Smooth muscle cell (in vitro differentiated cells): ENCODE measurements at regions not wholly inside any gene's neighbourhood (a gene's known extent, or its start where the extent isn't known, plus 50 kb on each side); places are given as distances from the start of the nearest gene placed in this dataset.

ENCODE experiments used
- DNase-seq: peaks from one replicate; lab custom pipeline; 2025; ENCODE audit not compliant: unreplicated experiment; lab: John Stamatoyannopoulos, UW
- H2AFZ ChIP-seq: fragments of 200-600 bp; sonication (generic); 2 replicates; pipeline ENCODE4 v1.6.0; 2016; ENCODE audit warnings: antibody characterized with exemption, low read depth, mild to moderate bottlenecking
- H3F3A ChIP-seq: fragments of 200-600 bp; sonication (generic); 2 replicates; pipeline ENCODE4 v1.6.0; 2017; ENCODE audit warnings: antibody characterized with exemption, low read depth
- H3K27ac ChIP-seq: fragments of 200-600 bp; sonication (generic); 2 replicates; pipeline ENCODE4 v1.5.1; 2016; ENCODE audit warnings: low read depth, mild to moderate bottlenecking
- H3K27me3 ChIP-seq: fragments of 200-600 bp; sonication (generic); 2 replicates; pipeline ENCODE4 v1.6.1; 2016; ENCODE audit warnings: low read depth, mild to moderate bottlenecking
- H3K36me3 ChIP-seq: fragments of 200-600 bp; sonication (generic); 2 replicates; pipeline ENCODE4 v1.5.1; 2016; ENCODE audit warnings: low read depth
- H3K4me1 ChIP-seq: fragments of 200-600 bp; sonication (generic); 2 replicates; pipeline ENCODE4 v1.5.1; 2016; ENCODE audit warnings: low read depth
- H3K4me2 ChIP-seq: fragments of 200-600 bp; sonication (generic); 2 replicates; pipeline ENCODE4 v1.6.0; 2016; ENCODE audit warnings: mild to moderate bottlenecking
- H3K4me3 ChIP-seq: fragments of 200-600 bp; sonication (generic); 2 replicates; pipeline ENCODE4 v1.5.1; 2016; ENCODE audit warnings: mild to moderate bottlenecking
- H3K79me2 ChIP-seq: fragments of 200-600 bp; sonication (generic); 2 replicates; pipeline ENCODE4 v1.6.0; 2016; ENCODE audit warnings: low read depth, mild to moderate bottlenecking
- H3K9ac ChIP-seq: fragments of 200-600 bp; sonication (generic); 2 replicates; pipeline ENCODE4 v1.6.0; 2016; ENCODE audit warnings: low read depth
- H3K9me3 ChIP-seq: fragments of 200-600 bp; sonication (generic); replicated peaks from 2 replicates; pipeline ENCODE4 v1.5.1; 2016; ENCODE audit warnings: low read depth
- H4K20me1 ChIP-seq: fragments of 200-600 bp; sonication (generic); 2 replicates; pipeline ENCODE4 v1.6.0; 2016; ENCODE audit warnings: low read depth
- CTCF ChIP-seq: fragments of 200-600 bp; sonication (generic); IDR thresholded peaks from 2 replicates; pipeline ENCODE4 v1.5.1; 2017; ENCODE audit warnings: borderline replicate concordance, mild to moderate bottlenecking, antibody characterized with exemption; ENCODE audit not compliant: insufficient read depth, poor library complexity, severe bottlenecking
- WGBS: methylation state at CpG from one replicate; pipeline ENCODE4 v1.1.7; 2016; ENCODE audit warnings: low lambda C conversion rate; 5-methylcytosine and 5-hydroxymethylcytosine counted together

GRCh38 chr16:79409978-79410377 lies 190.6 kb downstream of the MAF start:
- WGBS: 93% methylated on average over 9 of the region's 9 CpGs
- Histone ChIP-seq H3K79me2 (no peaks in the 10 kb centered on the region), H3K4me2 (no peak overlapping the region), H3K27ac (no peak overlapping the region), H2AFZ (no peak overlapping the region), H3K4me1 (no peaks in the 10 kb centered on the region), H3K9me3 (no peaks in the 10 kb centered on the region), H3K27me3 (peaks cover 6% of the 10 kb centered on the region), H3F3A (no peaks in the 10 kb centered on the region), H3K36me3 (no peaks in the 10 kb centered on the region), H3K9ac (no peak overlapping the region), H4K20me1 (no peaks in the 10 kb centered on the region), H3K4me3 (no peak overlapping the region)
- DNase-seq: no peak
- no peak for TF ChIP-seq CTCF

- no peak overlapping the region for H2AFZ ChIP-seq
- H4K20me1 ChIP-seq: no peaks in the 10 kb centered on the region
- peaks cover 6% of the 10 kb centered on the region for H3K27me3 ChIP-seq
- TF ChIP-seq CTCF: no peak
- H3K79me2 ChIP-seq: no peaks in the 10 kb centered on the region
- no peaks in the 10 kb centered on the region for H3F3A ChIP-seq
- WGBS: 91% methylated on average over 6 of the region's 6 CpGs
- no peaks in the 10 kb centered on the region for H3K36me3 ChIP-seq
- no peaks in the 10 kb centered on the region for H3K4me1 ChIP-seq
- H3K9me3 ChIP-seq: no peaks in the 10 kb centered on the region
- no peak overlapping the region for H3K27ac ChIP-seq
- H3K4me3 ChIP-seq: no peak overlapping the region
- no peak overlapping the region for H3K4me2 ChIP-seq
- no peak for DNase-seq
- no peak overlapping the region for H3K9ac ChIP-seq
These were observed 192.2 kb downstream of the MAF start for GRCh38 chr16:79408355-79408754.

GRCh38 chr16:79407461-79408135 lies 192.9 kb downstream of the MAF start:
- no peaks in the 10 kb centered on the region for H3K9me3 ChIP-seq
- no peak for TF ChIP-seq CTCF
- H2AFZ ChIP-seq: no peak overlapping the region
- H3K4me2 ChIP-seq: no peak overlapping the region
- no peaks in the 10 kb centered on the region for H3K4me1 ChIP-seq
- peaks cover 6% of the 10 kb centered on the region for H3K27me3 ChIP-seq
- DNase-seq: no peak
- no peaks in the 10 kb centered on the region for H4K20me1 ChIP-seq
- no peak overlapping the region for H3K9ac ChIP-seq
- no peaks in the 10 kb centered on the region for H3F3A ChIP-seq
- 76% methylated on average over 15 of the region's 15 CpGs for WGBS
- H3K27ac ChIP-seq: no peak overlapping the region
- H3K4me3 ChIP-seq: no peak overlapping the region
- H3K79me2 ChIP-seq: no peaks in the 10 kb centered on the region
- H3K36me3 ChIP-seq: no peaks in the 10 kb centered on the region

- no peak for TF ChIP-seq CTCF
- Histone ChIP-seq H2AFZ (no peak overlapping the region), H3K36me3 (no peaks in the 10 kb centered on the region), H3K27me3 (peaks cover 6% of the 10 kb centered on the region), H3K9ac (no peak overlapping the region), H4K20me1 (no peaks in the 10 kb centered on the region), H3K4me1 (no peaks in the 10 kb centered on the region), H3K79me2 (no peaks in the 10 kb centered on the region), H3K9me3 (no peaks in the 10 kb centered on the region), H3K4me2 (no peak overlapping the region), H3K27ac (no peak overlapping the region), H3K4me3 (no peak overlapping the region), H3F3A (no peaks in the 10 kb centered on the region)
- 94% methylated on average over 12 of the region's 12 CpGs for WGBS
- no peak for DNase-seq
These were observed 193.5 kb downstream of the MAF start for GRCh38 chr16:79407005-79407404.
